Endothelial cell (in vitro differentiated cells): ENCODE measurements at regions not wholly inside any gene's neighbourhood (a gene's known extent, or its start where the extent isn't known, plus 50 kb on each side); places are given as distances from the start of the nearest gene placed in this dataset.

ENCODE experiments used
- DNase-seq: peaks from one replicate; pipeline ENCODE4 v3.0.0; 2021; ENCODE audit warnings: low spot score
- H3K27ac Mint-ChIP-seq: one replicate; pipeline ENCODE4 v1.8.0; 2021; ENCODE audit warnings: mixed read lengths, inconsistent platforms; ENCODE audit not compliant: unreplicated experiment
- H3K27me3 Mint-ChIP-seq: one replicate; pipeline ENCODE4 v1.8.0; 2021; ENCODE audit warnings: mild to moderate bottlenecking, moderate library complexity, mixed read lengths, inconsistent platforms; ENCODE audit not compliant: unreplicated experiment
- H3K36me3 Mint-ChIP-seq: one replicate; pipeline ENCODE4 v1.8.0; 2021; ENCODE audit warnings: mild to moderate bottlenecking, low read depth, mixed read lengths, inconsistent platforms; ENCODE audit not compliant: unreplicated experiment
- H3K4me1 Mint-ChIP-seq: one replicate; pipeline ENCODE4 v1.8.0; 2021; ENCODE audit warnings: mild to moderate bottlenecking, mixed read lengths, inconsistent platforms; ENCODE audit not compliant: unreplicated experiment
- H3K4me3 Mint-ChIP-seq: one replicate; pipeline ENCODE4 v1.8.0; 2021; ENCODE audit warnings: mild to moderate bottlenecking, mixed read lengths, inconsistent platforms; ENCODE audit not compliant: unreplicated experiment
- H3K9me3 Mint-ChIP-seq: one replicate; pipeline ENCODE4 v1.8.0; 2021; ENCODE audit warnings: mixed read lengths, inconsistent platforms; ENCODE audit not compliant: unreplicated experiment
- CTCF ChIP-seq: fragments of 200-600 bp; sonication (generic); IDR thresholded peaks from one replicate; pipeline ENCODE4 v1.5.0; 2021; ENCODE audit warnings: antibody characterized with exemption; ENCODE audit not compliant: unreplicated experiment

- TF ChIP-seq CTCF = no peak
- no peaks in the 10 kb centered on the region for H3K9me3 Mint-ChIP-seq
- H3K4me1 Mint-ChIP-seq = no peaks in the 10 kb centered on the region
- H3K4me3 Mint-ChIP-seq = no peak overlapping the region
- no peak for DNase-seq
- H3K36me3 Mint-ChIP-seq = no peaks in the 10 kb centered on the region
- H3K27ac Mint-ChIP-seq = no peak overlapping the region
- no peaks in the 10 kb centered on the region for H3K27me3 Mint-ChIP-seq
These were observed 143.2 kb upstream of the TENT5A start for GRCh38 chr6:81895511-81896185.

GRCh38 chr6:81894788-81895271, 142.3 kb upstream of the TENT5A start:
- Mint-ChIP-seq H3K4me3 (no peak overlapping the region), H3K4me1 (no peaks in the 10 kb centered on the region), H3K36me3 (no peaks in the 10 kb centered on the region), H3K27ac (no peak overlapping the region), H3K9me3 (no peaks in the 10 kb centered on the region), H3K27me3 (no peaks in the 10 kb centered on the region)
- TF ChIP-seq CTCF = no peak
- DNase-seq = no peak

GRCh38 chr6:81894306-81894705, 141.8 kb upstream of the TENT5A start:
- Mint-ChIP-seq H3K9me3 (no peaks in the 10 kb centered on the region), H3K27me3 (no peaks in the 10 kb centered on the region), H3K27ac (no peak overlapping the region), H3K4me1 (no peaks in the 10 kb centered on the region), H3K4me3 (no peak overlapping the region), H3K36me3 (no peaks in the 10 kb centered on the region)
- TF ChIP-seq CTCF = no peak
- no peak for DNase-seq

GRCh38 chr6:81892891-81893290, 140.4 kb upstream of the TENT5A start:
- no peak for DNase-seq
- H3K27me3 Mint-ChIP-seq = no peaks in the 10 kb centered on the region
- TF ChIP-seq CTCF = no peak
- H3K4me1 Mint-ChIP-seq = no peaks in the 10 kb centered on the region
- H3K4me3 Mint-ChIP-seq = no peak overlapping the region
- H3K36me3 Mint-ChIP-seq = no peaks in the 10 kb centered on the region
- H3K9me3 Mint-ChIP-seq = no peaks in the 10 kb centered on the region
- H3K27ac Mint-ChIP-seq = no peak overlapping the region

GRCh38 chr6:81891874-81892273, 139.4 kb upstream of the TENT5A start:
- Mint-ChIP-seq H3K27me3 (no peaks in the 10 kb centered on the region), H3K4me3 (no peak overlapping the region)

More at GRCh38 chr6:81891874-81892273, 139.4 kb upstream of the TENT5A start:
- TF ChIP-seq CTCF = no peak
- H3K36me3 Mint-ChIP-seq = no peaks in the 10 kb centered on the region
- DNase-seq = no peak
- no peaks in the 10 kb centered on the region for H3K4me1 Mint-ChIP-seq
- H3K9me3 Mint-ChIP-seq = no peaks in the 10 kb centered on the region
- no peak overlapping the region for H3K27ac Mint-ChIP-seq
